ENCODE measurements at regions not wholly inside any gene's neighbourhood (a gene's known extent, or its start where the extent isn't known, plus 50 kb on each side); places are given as distances from the start of the nearest gene placed in this dataset.

DNA sequence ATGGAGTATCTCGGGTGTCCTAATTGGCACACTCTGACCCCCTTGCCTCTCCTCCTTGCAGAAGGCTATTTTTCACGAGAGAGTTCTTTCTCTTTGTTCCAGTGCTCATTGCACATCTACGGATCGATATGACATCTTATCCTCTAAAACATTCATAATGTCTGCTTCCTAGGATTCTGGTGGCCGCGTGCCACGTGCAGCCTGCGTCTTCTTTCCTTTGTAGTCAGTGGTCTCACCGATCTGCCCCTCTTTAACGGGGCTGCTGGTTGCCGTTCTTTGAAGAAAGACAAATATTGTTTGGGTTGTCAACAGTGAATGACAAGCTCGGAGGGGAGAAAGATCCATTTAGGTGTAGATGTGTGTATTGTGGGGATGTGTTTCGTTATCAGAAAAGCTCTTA lies 252.4 kb upstream of the WWC1 start:
- Histone ChIP-seq H3K4me1 (no peaks in the 10 kb centered on the region), H3K27me3 (no peaks in the 10 kb centered on the region), H3K36me3 (no peaks in the 10 kb centered on the region), H3K4me3 (no peak overlapping the region), H3K9me3 (no peaks in the 10 kb centered on the region), H3K27ac (no peak overlapping the region)
- intact Hi-C loops (cut with DNase I; ENCODE audit: low total_unique reads) (no loop called here), in situ Hi-C loops (cut with MboI; ENCODE audit: low pct_ligation_motif_present in 1 of 4, low pct_unique_long_range_greater_than_20kb in 1 of 4, low sequenced_read_pairs in 3 of 4) (loop anchor here in 2 of 4 donors (25.0 kb wide), 1 partner anchor 302 kb away; no protein-coding TSS in a partner anchor)
- 75% methylated on average over 13 of the region's 13 CpGs for WGBS, 2 donors (ENCODE audit: low coverage in 1 of 2)
- DNase-seq: no peak
- TF ChIP-seq, protein P1, sequence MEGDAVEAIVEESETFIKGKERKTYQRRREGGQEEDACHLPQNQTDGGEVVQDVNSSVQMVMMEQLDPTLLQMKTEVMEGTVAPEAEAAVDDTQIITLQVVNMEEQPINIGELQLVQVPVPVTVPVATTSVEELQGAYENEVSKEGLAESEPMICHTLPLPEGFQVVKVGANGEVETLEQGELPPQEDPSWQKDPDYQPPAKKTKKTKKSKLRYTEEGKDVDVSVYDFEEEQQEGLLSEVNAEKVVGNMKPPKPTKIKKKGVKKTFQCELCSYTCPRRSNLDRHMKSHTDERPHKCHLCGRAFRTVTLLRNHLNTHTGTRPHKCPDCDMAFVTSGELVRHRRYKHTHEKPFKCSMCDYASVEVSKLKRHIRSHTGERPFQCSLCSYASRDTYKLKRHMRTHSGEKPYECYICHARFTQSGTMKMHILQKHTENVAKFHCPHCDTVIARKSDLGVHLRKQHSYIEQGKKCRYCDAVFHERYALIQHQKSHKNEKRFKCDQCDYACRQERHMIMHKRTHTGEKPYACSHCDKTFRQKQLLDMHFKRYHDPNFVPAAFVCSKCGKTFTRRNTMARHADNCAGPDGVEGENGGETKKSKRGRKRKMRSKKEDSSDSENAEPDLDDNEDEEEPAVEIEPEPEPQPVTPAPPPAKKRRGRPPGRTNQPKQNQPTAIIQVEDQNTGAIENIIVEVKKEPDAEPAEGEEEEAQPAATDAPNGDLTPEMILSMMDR (IDR thresholded peaks at IDR 0.05): no peak
- TF ChIP-seq POLR2AphosphoS5 (IDR thresholded peaks at IDR 0.05) (no peak), EP300 (IDR thresholded peaks at IDR 0.05; ENCODE audit: low read depth) (no peak), POLR2A (IDR thresholded peaks at IDR 0.05) (no peak)

DNA sequence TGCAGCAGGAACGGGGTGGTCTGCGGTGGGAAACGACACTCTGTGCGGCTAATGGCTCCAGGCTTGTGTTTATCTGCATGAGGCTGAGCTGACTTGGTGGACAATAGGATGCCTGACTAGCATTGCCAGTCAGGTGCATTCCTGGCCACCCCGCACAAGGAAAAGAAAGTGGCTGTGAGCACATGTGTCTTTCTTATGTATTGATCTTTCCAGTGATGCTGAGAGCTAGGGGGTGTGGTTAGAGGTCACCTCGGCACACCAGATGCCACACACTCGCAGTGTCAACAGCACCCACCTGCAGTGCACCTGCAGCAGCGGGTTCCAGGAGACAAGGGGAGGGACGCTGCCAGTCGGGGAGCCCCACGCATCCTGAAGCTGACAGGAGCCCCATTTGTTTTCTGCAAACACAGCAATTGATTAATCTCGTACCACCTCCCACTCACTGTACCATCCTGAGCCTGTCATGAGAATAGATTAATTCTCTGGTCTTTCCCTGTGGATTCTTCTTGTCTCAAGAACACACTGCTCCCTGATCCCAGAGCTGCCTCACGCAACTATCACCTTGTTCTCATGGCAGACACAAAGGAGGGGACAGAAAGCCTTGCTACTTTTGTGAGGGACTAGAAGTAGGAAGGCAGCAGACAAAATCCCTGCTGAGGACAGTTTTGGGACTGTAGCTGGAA lies 251.7 kb upstream of the WWC1 start:
- intact Hi-C loops (cut with DNase I; ENCODE audit: low total_unique reads) (no loop called here), in situ Hi-C loops (cut with MboI; ENCODE audit: low pct_ligation_motif_present in 1 of 4, low pct_unique_long_range_greater_than_20kb in 1 of 4, low sequenced_read_pairs in 3 of 4) (loop anchor here in 2 of 4 donors (25.0 kb wide), 1 partner anchor 302 kb away; no protein-coding TSS in a partner anchor)
- H3K27me3 ChIP-seq: no peaks in the 10 kb centered on the region
- no peak overlapping the region for H3K4me3 ChIP-seq
- TF ChIP-seq POLR2A (IDR thresholded peaks at IDR 0.05) (no peak), EP300 (IDR thresholded peaks at IDR 0.05; ENCODE audit: low read depth) (no peak), POLR2AphosphoS5 (IDR thresholded peaks at IDR 0.05) (no peak)
- TF ChIP-seq, protein P1 (IDR thresholded peaks at IDR 0.05): no peak
- H3K4me1 ChIP-seq: no peaks in the 10 kb centered on the region
- DNase-seq: no peak
- H3K27ac ChIP-seq: no peak overlapping the region
- 47% methylated on average over 13 of the region's 13 CpGs; no CpG with 5 or more reads in 1 of the 2 donors for WGBS, 2 donors (ENCODE audit: low coverage in 1 of 2)
- H3K36me3 ChIP-seq: no peaks in the 10 kb centered on the region
- no peaks in the 10 kb centered on the region for H3K9me3 ChIP-seq

DNA sequence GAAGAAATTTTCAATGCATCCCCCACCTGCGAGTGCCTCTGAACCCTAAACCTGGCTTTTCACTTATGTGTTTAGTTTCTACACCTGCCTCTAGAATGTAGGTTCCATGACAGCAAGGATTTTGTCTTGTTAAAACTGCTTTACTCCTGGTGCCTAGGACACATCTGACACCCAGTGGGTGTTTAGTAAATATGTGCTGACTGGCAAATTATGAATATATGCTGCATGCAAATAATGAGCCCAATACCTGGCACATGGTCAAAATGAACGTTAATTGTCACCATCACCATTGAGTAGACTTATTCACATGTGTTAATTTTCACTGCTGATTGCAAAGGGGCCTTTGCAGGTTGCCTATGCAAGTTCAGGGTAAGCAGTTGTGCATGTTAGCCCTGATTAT lies 249.9 kb upstream of the WWC1 start:
- no peak for TF ChIP-seq POLR2AphosphoS5 (IDR thresholded peaks at IDR 0.05)
- TF ChIP-seq, protein P1 (IDR thresholded peaks at IDR 0.05): no peak
- no peak for TF ChIP-seq EP300 (IDR thresholded peaks at IDR 0.05; ENCODE audit: low read depth)
- TF ChIP-seq POLR2A (IDR thresholded peaks at IDR 0.05): no peak
- H3K36me3 ChIP-seq: no peaks in the 10 kb centered on the region
- no peaks in the 10 kb centered on the region for H3K4me1 ChIP-seq
- H3K4me3 ChIP-seq: no peak overlapping the region
- in situ Hi-C loops (cut with MboI; ENCODE audit: low pct_ligation_motif_present in 1 of 4, low pct_unique_long_range_greater_than_20kb in 1 of 4, low sequenced_read_pairs in 3 of 4): loop anchor here in 2 of 4 donors (25.0 kb wide), 1 partner anchor 304 kb away; no protein-coding TSS in a partner anchor
- H3K9me3 ChIP-seq: no peaks in the 10 kb centered on the region
- no peaks in the 10 kb centered on the region for H3K27me3 ChIP-seq
- DNase-seq: no peak
- WGBS, 2 donors (ENCODE audit: low coverage in 1 of 2): 72 to 75% methylated on average over 2 of the region's 2 CpGs
- intact Hi-C loops (cut with DNase I; ENCODE audit: low total_unique reads): no loop called here
- no peak overlapping the region for H3K27ac ChIP-seq

DNA sequence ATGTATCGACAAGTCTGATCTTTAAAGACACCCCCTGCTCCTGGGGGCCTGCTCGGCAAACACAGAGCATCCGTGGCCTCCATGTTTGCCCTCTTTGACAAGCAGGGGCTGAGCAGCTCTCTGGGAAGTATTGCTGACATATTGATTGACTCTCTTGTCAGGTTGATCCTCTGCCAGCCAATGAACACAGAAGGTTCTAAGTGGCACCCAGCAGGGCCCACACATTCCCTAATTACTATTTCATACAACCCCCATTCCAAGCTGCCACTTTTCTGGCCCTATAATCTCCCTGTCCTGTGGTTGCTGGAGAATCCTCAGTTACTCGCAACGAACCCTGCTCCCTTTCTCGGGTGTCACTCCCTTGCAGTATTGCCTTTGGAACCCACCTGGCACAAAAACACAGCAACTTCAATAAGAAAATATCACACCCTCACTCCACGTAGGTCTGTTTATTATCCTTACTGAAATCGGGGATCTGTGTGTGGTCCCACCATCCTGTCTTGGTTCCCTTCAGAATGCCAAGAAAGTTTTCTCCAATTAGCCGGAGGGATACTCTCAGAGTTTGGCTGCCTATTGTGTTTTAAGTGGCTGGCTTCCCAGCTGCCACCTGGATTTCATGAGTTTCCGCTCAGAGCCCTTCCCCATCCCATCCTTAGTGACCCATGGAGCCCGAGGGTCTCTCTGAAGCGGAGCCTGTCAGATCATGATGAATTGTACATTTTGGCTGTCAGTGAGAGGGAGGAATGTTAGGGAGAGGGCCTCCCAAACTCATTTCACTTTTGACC lies 249.0 kb upstream of the WWC1 start:
- no peaks in the 10 kb centered on the region for H3K9me3 ChIP-seq
- intact Hi-C loops (cut with DNase I; ENCODE audit: low total_unique reads) (no loop called here), in situ Hi-C loops (cut with MboI; ENCODE audit: low pct_ligation_motif_present in 1 of 4, low pct_unique_long_range_greater_than_20kb in 1 of 4, low sequenced_read_pairs in 3 of 4) (loop anchor here in 2 of 4 donors (25.0 kb wide), 1 partner anchor 305 kb away; no protein-coding TSS in a partner anchor)
- no peak for TF ChIP-seq POLR2AphosphoS5 (IDR thresholded peaks at IDR 0.05)
- TF ChIP-seq EP300 (IDR thresholded peaks at IDR 0.05; ENCODE audit: low read depth): no peak
- TF ChIP-seq, protein P1 (IDR thresholded peaks at IDR 0.05): no peak
- no peak for TF ChIP-seq POLR2A (IDR thresholded peaks at IDR 0.05)
- no peak overlapping the region for H3K4me3 ChIP-seq
- H3K27ac ChIP-seq: no peak overlapping the region
- H3K4me1 ChIP-seq: peaks cover 0 to 4% (median 0%) of the 10 kb centered on the region in 4 donors
- no peak for DNase-seq
- H3K27me3 ChIP-seq: no peaks in the 10 kb centered on the region
- no peaks in the 10 kb centered on the region for H3K36me3 ChIP-seq
- 75% methylated on average over 12 of the region's 12 CpGs; no CpG with 5 or more reads in 1 of the 2 donors for whole genome bisulfite sequencing, 2 donors (ENCODE audit: low coverage in 1 of 2)

All from transverse colon (tissue), 4 donors.